Fibroblast of mammary gland (primary cell): ENCODE measurements at regions not wholly inside any gene's neighbourhood (a gene's known extent, or its start where the extent isn't known, plus 50 kb on each side); places are given as distances from the start of the nearest gene placed in this dataset.
A peak's percentile ranks its signal among the peaks of the same experiment; 100 is the strongest.
"Not testable (repeated sequence)": the region's sequence is repeated elsewhere in the genome, so short reads cannot be mapped to it uniquely, and the experiment has no call there.

ENCODE experiments used
- DNase-seq: peaks from one replicate; pipeline ENCODE4 v3.0.0-alpha.2; 2010; ENCODE audit warnings: low read depth
- H3K4me3 ChIP-seq: 2 replicates; pipeline ENCODE4 v1.5.1; 2011; ENCODE audit warnings: low read depth, mild to moderate bottlenecking, low read length, moderate library complexity; ENCODE audit not compliant: control insufficient read depth
- CTCF ChIP-seq: conservative IDR thresholded peaks from 2 replicates; pipeline ENCODE4 v1.5.1; 2011; ENCODE audit warnings: low read depth, low read length, inconsistent platforms; ENCODE audit not compliant: control insufficient read depth, insufficient read depth

GRCh38 chr5:98328015-98328414, 445.4 kb upstream of the RGMB start:
- TF ChIP-seq CTCF: no peak
- no peak overlapping the region for H3K4me3 ChIP-seq
- DNase-seq: no peak

- no peak for DNase-seq
- TF ChIP-seq CTCF: no peak
- no peak overlapping the region for H3K4me3 ChIP-seq
Observed at GRCh38 chr5:98330871-98331270, 442.6 kb upstream of the RGMB start.

- DNase-seq: peak; percentile 51
- H3K4me3 ChIP-seq: no peak overlapping the region
- no peak for TF ChIP-seq CTCF
Observed at GRCh38 chr5:98333921-98334320, 439.5 kb upstream of the RGMB start.

GRCh38 chr5:98334946-98335345, 438.5 kb upstream of the RGMB start:
- TF ChIP-seq CTCF: no peak
- no peak for DNase-seq
- H3K4me3 ChIP-seq: no peak overlapping the region

GRCh38 chr5:98339141-98339848, 434.2 kb upstream of the RGMB start:
- no peak for DNase-seq
- no peak for TF ChIP-seq CTCF
- no peak overlapping the region for H3K4me3 ChIP-seq

- no peak overlapping the region for H3K4me3 ChIP-seq
- TF ChIP-seq CTCF: no peak
- peak; percentile 99 for DNase-seq
Observed at GRCh38 chr5:98341038-98342032, 432.1 kb upstream of the RGMB start.

GRCh38 chr5:98342958-98343660, 430.4 kb upstream of the RGMB start:
- not testable (repeated sequence) for DNase-seq, H3K4me3 ChIP-seq
